GM23338 (cell line): ENCODE measurements at regions not wholly inside any gene's neighbourhood (a gene's known extent, or its start where the extent isn't known, plus 50 kb on each side); places are given as distances from the start of the nearest gene placed in this dataset.

Experiments
- ATAC-seq: fragments of 200-7000 bp; cut with Tn5 transposase; 3 replicates; pipeline ENCODE4 v1.9.1; 2020
- DNase-seq: peaks from one replicate; pipeline ENCODE4 v3.0.0-alpha.2; 2015; ENCODE audit warnings: low spot score
- H2AFZ ChIP-seq: fragments of 200-600 bp; sonication (generic); 2 replicates; pipeline ENCODE4 v1.8.0; 2016; ENCODE audit warnings: antibody characterized with exemption, mild to moderate bottlenecking, moderate library complexity
- H3F3A ChIP-seq: fragments of 200-600 bp; sonication (generic); replicated peaks from 2 replicates; pipeline ENCODE4 v1.8.0; 2017; ENCODE audit warnings: antibody characterized with exemption, mixed run types, low read depth
- H3K27ac ChIP-seq: fragments of 200-600 bp; sonication (generic); 2 replicates; pipeline ENCODE4 v1.6.1; 2016; ENCODE audit warnings: low read depth
- H3K27me3 ChIP-seq: fragments of 200-600 bp; sonication (generic); 2 replicates; pipeline ENCODE4 v1.8.0; 2016; ENCODE audit warnings: mild to moderate bottlenecking, mixed run types, moderate library complexity; ENCODE audit not compliant: insufficient read depth
- H3K36me3 ChIP-seq: fragments of 200-600 bp; sonication (generic); 2 replicates; pipeline ENCODE4 v1.8.0; 2016; ENCODE audit warnings: mild to moderate bottlenecking; ENCODE audit not compliant: insufficient read depth
- H3K4me1 ChIP-seq: fragments of 200-600 bp; sonication (generic); 2 replicates; pipeline ENCODE4 v1.8.0; 2016; ENCODE audit warnings: mild to moderate bottlenecking, moderate library complexity; ENCODE audit not compliant: insufficient read depth
- H3K4me2 ChIP-seq: fragments of 200-600 bp; sonication (generic); 2 replicates; pipeline ENCODE4 v1.7.1; 2017; ENCODE audit warnings: mixed run types
- H3K4me3 ChIP-seq: fragments of 200-600 bp; sonication (generic); 2 replicates; pipeline ENCODE4 v1.6.1; 2016; ENCODE audit warnings: mixed run types
- H3K79me2 ChIP-seq: fragments of 200-600 bp; sonication (generic); replicated peaks from 2 replicates; pipeline ENCODE4 v1.8.0; 2017; ENCODE audit warnings: mild to moderate bottlenecking; ENCODE audit not compliant: insufficient read depth
- H3K9me2 ChIP-seq: fragments of 200-600 bp; sonication (generic); 2 replicates; pipeline ENCODE4 v1.8.0; 2017; ENCODE audit not compliant: insufficient read depth
- H4K20me1 ChIP-seq: fragments of 200-600 bp; sonication (generic); replicated peaks from 2 replicates; pipeline ENCODE4 v1.8.0; 2017; ENCODE audit warnings: mild to moderate bottlenecking; ENCODE audit not compliant: insufficient read depth
- H3K27ac Mint-ChIP-seq: 2 replicates; pipeline ENCODE4 v1.8.0; 2020; ENCODE audit warnings: inconsistent platforms, mild to moderate bottlenecking, moderate library complexity, mixed read lengths
- H3K27me3 Mint-ChIP-seq: 3 replicates; pipeline ENCODE4 v1.8.0; 2022; ENCODE audit warnings: low read depth, mild to moderate bottlenecking, moderate library complexity, mixed read lengths, inconsistent platforms; ENCODE audit not compliant: insufficient read depth, poor library complexity
- H3K36me3 Mint-ChIP-seq: 3 replicates; pipeline ENCODE4 v1.8.0; 2021; ENCODE audit warnings: low read depth, mild to moderate bottlenecking, inconsistent platforms, moderate library complexity, mixed read lengths
- H3K4me1 Mint-ChIP-seq: 3 replicates; pipeline ENCODE4 v1.8.0; 2020; ENCODE audit warnings: mild to moderate bottlenecking, inconsistent platforms, mixed read lengths
- H3K4me3 Mint-ChIP-seq: 3 replicates; pipeline ENCODE4 v1.8.0; 2021; ENCODE audit warnings: moderate library complexity, mild to moderate bottlenecking, inconsistent platforms, mixed read lengths
- H3K9me3 Mint-ChIP-seq: 3 replicates; pipeline ENCODE4 v1.8.0; 2020; ENCODE audit warnings: moderate library complexity, mild to moderate bottlenecking, inconsistent platforms, mixed read lengths
- CREB1 ChIP-seq: fragments of 250-450 bp; sonication (Bioruptor Pico); IDR thresholded peaks from 2 replicates; pipeline ENCODE4 v1.5.0; 2020; ENCODE audit warnings: low read depth, mild to moderate bottlenecking, moderate library complexity
- ETS1 ChIP-seq: IDR thresholded peaks from 2 replicates; pipeline ENCODE4 v1.6.1; 2016; ENCODE audit warnings: antibody characterized with exemption
- EZH2 ChIP-seq: fragments of 200-600 bp; sonication (generic); IDR thresholded peaks from one replicate; pipeline ENCODE4 v1.8.0; 2017; ENCODE audit warnings: antibody characterized with exemption, mild to moderate bottlenecking, low read depth; ENCODE audit not compliant: unreplicated experiment
- EZH2phosphoT487 ChIP-seq: fragments of 200-600 bp; sonication (generic); IDR thresholded peaks from one replicate; pipeline ENCODE4 v1.8.1; 2018; ENCODE audit warnings: antibody characterized with exemption; ENCODE audit not compliant: unreplicated experiment
- JUNB ChIP-seq: IDR thresholded peaks from one replicate; pipeline ENCODE4 v1.6.1; 2016; ENCODE audit warnings: antibody characterized with exemption; ENCODE audit not compliant: unreplicated experiment
- NANOG ChIP-seq: IDR thresholded peaks from 2 replicates; pipeline ENCODE4 v1.6.1; 2016; ENCODE audit warnings: antibody characterized with exemption, borderline replicate concordance
- POLR2AphosphoS5 ChIP-seq: IDR thresholded peaks from 2 replicates; pipeline ENCODE4 v1.6.1; 2016; ENCODE audit warnings: antibody characterized with exemption, low read depth
- STAT1 ChIP-seq: IDR thresholded peaks from one replicate; pipeline ENCODE4 v1.6.1; 2016; ENCODE audit warnings: antibody characterized with exemption; ENCODE audit not compliant: unreplicated experiment
- ZNF114 ChIP-seq: fragments of 250-450 bp; sonication (Bioruptor Pico); IDR thresholded peaks from 2 replicates; pipeline ENCODE4 v1.5.0; 2020; ENCODE audit warnings: mild to moderate bottlenecking, moderate library complexity
- ZNF331 ChIP-seq: fragments of 250-450 bp; sonication (Bioruptor Pico); IDR thresholded peaks from 2 replicates; pipeline ENCODE4 v1.5.0; 2020; ENCODE audit warnings: low read depth, mild to moderate bottlenecking, moderate library complexity
- ZNF462 ChIP-seq: fragments of 250-450 bp; sonication (Bioruptor Pico); IDR thresholded peaks from 2 replicates; pipeline ENCODE4 v1.5.0; 2020; ENCODE audit warnings: mild to moderate bottlenecking, moderate library complexity
- TF ChIP-seq, protein P1 (sequence below), 2 experiments: fragments of 200-600 bp in 1 of 2; sonication (generic) in 1 of 2; conservative IDR thresholded peaks; 2 replicates each; pipeline versions ENCODE4 v1.5.1 to v1.6.1; 2016 to 2017; ENCODE audit warnings: antibody characterized with exemption in 2 of 2, low read depth in 2 of 2, mild to moderate bottlenecking in 2 of 2, moderate library complexity in 1 of 2
- TF ChIP-seq, protein P2 (sequence below): IDR thresholded peaks from one replicate; pipeline ENCODE4 v1.6.1; 2018; ENCODE audit warnings: antibody characterized with exemption; ENCODE audit not compliant: unreplicated experiment

- peaks cover 25% of the 10 kb centered on the region for H3K36me3 Mint-ChIP-seq
- H2AFZ ChIP-seq = no peak overlapping the region
- H3K4me1 Mint-ChIP-seq = peaks cover 7% of the 10 kb centered on the region; the same call in 2 of the 3 replicates
- no peak for DNase-seq
- H3K4me2 ChIP-seq = no peak overlapping the region
- H3F3A ChIP-seq = no peaks in the 10 kb centered on the region
- no peak overlapping the region for H3K4me3 Mint-ChIP-seq
- peaks cover 22% of the 10 kb centered on the region for H3K9me2 ChIP-seq
- no peak overlapping the region for H3K27ac Mint-ChIP-seq
- no peaks in the 10 kb centered on the region for H4K20me1 ChIP-seq
- TF ChIP-seq EZH2 = no peak
- TF ChIP-seq, protein P1, sequence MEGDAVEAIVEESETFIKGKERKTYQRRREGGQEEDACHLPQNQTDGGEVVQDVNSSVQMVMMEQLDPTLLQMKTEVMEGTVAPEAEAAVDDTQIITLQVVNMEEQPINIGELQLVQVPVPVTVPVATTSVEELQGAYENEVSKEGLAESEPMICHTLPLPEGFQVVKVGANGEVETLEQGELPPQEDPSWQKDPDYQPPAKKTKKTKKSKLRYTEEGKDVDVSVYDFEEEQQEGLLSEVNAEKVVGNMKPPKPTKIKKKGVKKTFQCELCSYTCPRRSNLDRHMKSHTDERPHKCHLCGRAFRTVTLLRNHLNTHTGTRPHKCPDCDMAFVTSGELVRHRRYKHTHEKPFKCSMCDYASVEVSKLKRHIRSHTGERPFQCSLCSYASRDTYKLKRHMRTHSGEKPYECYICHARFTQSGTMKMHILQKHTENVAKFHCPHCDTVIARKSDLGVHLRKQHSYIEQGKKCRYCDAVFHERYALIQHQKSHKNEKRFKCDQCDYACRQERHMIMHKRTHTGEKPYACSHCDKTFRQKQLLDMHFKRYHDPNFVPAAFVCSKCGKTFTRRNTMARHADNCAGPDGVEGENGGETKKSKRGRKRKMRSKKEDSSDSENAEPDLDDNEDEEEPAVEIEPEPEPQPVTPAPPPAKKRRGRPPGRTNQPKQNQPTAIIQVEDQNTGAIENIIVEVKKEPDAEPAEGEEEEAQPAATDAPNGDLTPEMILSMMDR (conservative IDR thresholded peaks at IDR 0.05; ENCODE audit: low read depth in 2 of 2) = no peak
- TF ChIP-seq ZNF114 (CRISPR knock-in tag) = no peak
- no peak for TF ChIP-seq POLR2AphosphoS5
- no peak for TF ChIP-seq NANOG
- TF ChIP-seq ZNF331 (CRISPR knock-in tag) = no peak
- no peak for TF ChIP-seq ZNF462 (CRISPR knock-in tag)
- TF ChIP-seq CREB1 (CRISPR knock-in tag) = no peak
- TF ChIP-seq ETS1 = no peak
- TF ChIP-seq EZH2phosphoT487 = no peak
- no peak for TF ChIP-seq STAT1
- TF ChIP-seq, protein P2, sequence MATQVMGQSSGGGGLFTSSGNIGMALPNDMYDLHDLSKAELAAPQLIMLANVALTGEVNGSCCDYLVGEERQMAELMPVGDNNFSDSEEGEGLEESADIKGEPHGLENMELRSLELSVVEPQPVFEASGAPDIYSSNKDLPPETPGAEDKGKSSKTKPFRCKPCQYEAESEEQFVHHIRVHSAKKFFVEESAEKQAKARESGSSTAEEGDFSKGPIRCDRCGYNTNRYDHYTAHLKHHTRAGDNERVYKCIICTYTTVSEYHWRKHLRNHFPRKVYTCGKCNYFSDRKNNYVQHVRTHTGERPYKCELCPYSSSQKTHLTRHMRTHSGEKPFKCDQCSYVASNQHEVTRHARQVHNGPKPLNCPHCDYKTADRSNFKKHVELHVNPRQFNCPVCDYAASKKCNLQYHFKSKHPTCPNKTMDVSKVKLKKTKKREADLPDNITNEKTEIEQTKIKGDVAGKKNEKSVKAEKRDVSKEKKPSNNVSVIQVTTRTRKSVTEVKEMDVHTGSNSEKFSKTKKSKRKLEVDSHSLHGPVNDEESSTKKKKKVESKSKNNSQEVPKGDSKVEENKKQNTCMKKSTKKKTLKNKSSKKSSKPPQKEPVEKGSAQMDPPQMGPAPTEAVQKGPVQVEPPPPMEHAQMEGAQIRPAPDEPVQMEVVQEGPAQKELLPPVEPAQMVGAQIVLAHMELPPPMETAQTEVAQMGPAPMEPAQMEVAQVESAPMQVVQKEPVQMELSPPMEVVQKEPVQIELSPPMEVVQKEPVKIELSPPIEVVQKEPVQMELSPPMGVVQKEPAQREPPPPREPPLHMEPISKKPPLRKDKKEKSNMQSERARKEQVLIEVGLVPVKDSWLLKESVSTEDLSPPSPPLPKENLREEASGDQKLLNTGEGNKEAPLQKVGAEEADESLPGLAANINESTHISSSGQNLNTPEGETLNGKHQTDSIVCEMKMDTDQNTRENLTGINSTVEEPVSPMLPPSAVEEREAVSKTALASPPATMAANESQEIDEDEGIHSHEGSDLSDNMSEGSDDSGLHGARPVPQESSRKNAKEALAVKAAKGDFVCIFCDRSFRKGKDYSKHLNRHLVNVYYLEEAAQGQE = no peak
- TF ChIP-seq JUNB = no peak
- peaks cover 12% of the 10 kb centered on the region for H3K36me3 ChIP-seq
- H3K27me3 ChIP-seq = no peaks in the 10 kb centered on the region
- H3K27me3 Mint-ChIP-seq = no peaks in the 10 kb centered on the region
- no peaks in the 10 kb centered on the region for H3K79me2 ChIP-seq
- 0 out of 2 replicates have a peak, but pooled peaks cover 5% of the 10 kb centered on the region for H3K4me1 ChIP-seq
- no peak overlapping the region for H3K4me3 ChIP-seq
- H3K27ac ChIP-seq = no peak overlapping the region
- peaks cover 37% of the 10 kb centered on the region for H3K9me3 Mint-ChIP-seq
- no peak for ATAC-seq
Measured at GRCh38 chr5:111641533-111642233, 115.3 kb downstream of the NREP start.
